MM.1S (cell line): ENCODE measurements at regions not wholly inside any gene's neighbourhood (a gene's known extent, or its start where the extent isn't known, plus 50 kb on each side); places are given as distances from the start of the nearest gene placed in this dataset.

Experiments used
- DNase-seq: peaks from one replicate; pipeline ENCODE4 v3.0.0-alpha.2; 2015
- H2AFZ ChIP-seq: fragments of 300-600 bp; sonication (generic); 2 replicates; pipeline ENCODE4 v1.6.0; 2016; ENCODE audit warnings: antibody characterized with exemption, low read length
- H3F3A ChIP-seq: fragments of 300-600 bp; sonication (generic); 2 replicates; pipeline ENCODE4 v1.6.1; 2016; ENCODE audit warnings: mild to moderate bottlenecking, antibody characterized with exemption, low read length, moderate library complexity, mixed read lengths; ENCODE audit not compliant: insufficient read depth
- H3K27ac ChIP-seq: fragments of 300-600 bp; sonication (generic); 2 replicates; pipeline ENCODE4 v1.5.1; 2016; ENCODE audit warnings: mild to moderate bottlenecking, low read length
- H3K27me3 ChIP-seq: fragments of 300-600 bp; sonication (generic); replicated peaks from 2 replicates; pipeline ENCODE4 v1.6.0; 2016; ENCODE audit warnings: low read length; ENCODE audit not compliant: insufficient read depth
- H3K36me3 ChIP-seq: fragments of 300-600 bp; sonication (generic); replicated peaks from 2 replicates; pipeline ENCODE4 v1.6.1; 2016; ENCODE audit warnings: mild to moderate bottlenecking, low read length, mixed read lengths; ENCODE audit not compliant: insufficient read depth
- H3K4me1 ChIP-seq: fragments of 300-600 bp; sonication (generic); 2 replicates; pipeline ENCODE4 v1.6.1; 2016; ENCODE audit warnings: low read length, mixed read lengths
- H3K4me2 ChIP-seq: fragments of 300-600 bp; sonication (generic); 2 replicates; pipeline ENCODE4 v1.6.0; 2016; ENCODE audit warnings: low read depth, low read length
- H3K4me3 ChIP-seq: fragments of 300-600 bp; sonication (generic); 2 replicates; pipeline ENCODE4 v1.5.1; 2016; ENCODE audit warnings: low read length, mixed read lengths
- H3K79me2 ChIP-seq: fragments of 300-600 bp; sonication (generic); 2 replicates; pipeline ENCODE4 v1.6.1; 2016; ENCODE audit warnings: mixed run types, low read length, mixed read lengths
- H3K9ac ChIP-seq: fragments of 300-600 bp; sonication (generic); 2 replicates; pipeline ENCODE4 v1.6.1; 2016; ENCODE audit warnings: low read length, mixed read lengths
- H3K9me2 ChIP-seq: fragments of 300-600 bp; sonication (generic); replicated peaks from 2 replicates; pipeline ENCODE4 v1.6.1; 2016; ENCODE audit warnings: mild to moderate bottlenecking, low read length, mixed read lengths; ENCODE audit not compliant: insufficient read depth
- H3K9me3 ChIP-seq: fragments of 300-600 bp; sonication (generic); replicated peaks from 2 replicates; pipeline ENCODE4 v1.6.1; 2016; ENCODE audit warnings: mild to moderate bottlenecking, low read length, mixed read lengths; ENCODE audit not compliant: insufficient read depth
- H4K20me1 ChIP-seq: fragments of 300-600 bp; sonication (generic); 2 replicates; pipeline ENCODE4 v1.6.1; 2016; ENCODE audit warnings: mild to moderate bottlenecking, low read length, moderate library complexity, mixed read lengths; ENCODE audit not compliant: insufficient read depth
- CTCF ChIP-seq: fragments of 300-600 bp; sonication (generic); IDR thresholded peaks from 2 replicates; pipeline ENCODE4 v1.5.1; 2016; ENCODE audit warnings: antibody characterized with exemption, low read length, mixed read lengths
- EZH2 ChIP-seq: fragments of 300-600 bp; sonication (generic); optimal IDR thresholded peaks from 2 replicates; pipeline ENCODE3; 2017; ENCODE audit warnings: low read depth, mild to moderate bottlenecking, antibody characterized with exemption, low read length, mixed read lengths
- EZH2phosphoT487 ChIP-seq: fragments of 300-600 bp; sonication (generic); IDR thresholded peaks from 2 replicates; pipeline ENCODE4 v1.6.1; 2018; ENCODE audit warnings: antibody characterized with exemption, low read length

- Histone ChIP-seq H3K4me1 (no peaks in the 10 kb centered on the region), H3K79me2 (no peaks in the 10 kb centered on the region), H3K9ac (no peak overlapping the region), H4K20me1 (no peaks in the 10 kb centered on the region), H3K36me3 (no peaks in the 10 kb centered on the region), H3F3A (no peaks in the 10 kb centered on the region), H3K27me3 (no peaks in the 10 kb centered on the region), H3K27ac (no peak overlapping the region), H2AFZ (no peak overlapping the region), H3K4me2 (no peak overlapping the region), H3K9me3 (no peaks in the 10 kb centered on the region), H3K4me3 (no peak overlapping the region), H3K9me2 (no peaks in the 10 kb centered on the region)
- DNase-seq, result no peak
- TF ChIP-seq CTCF, result no peak
- no peak for TF ChIP-seq EZH2
- no peak for TF ChIP-seq EZH2phosphoT487
Observed at GRCh38 chr12:115700081-115700480, 577.4 kb downstream of the MED13L start.

GRCh38 chr12:115698257-115698656 lies 579.2 kb downstream of the MED13L start:
- TF ChIP-seq EZH2 (no peak), EZH2phosphoT487 (no peak)
- no peaks in the 10 kb centered on the region for H3F3A ChIP-seq
- no peak overlapping the region for H3K9ac ChIP-seq
- H3K27me3 ChIP-seq, result no peaks in the 10 kb centered on the region
- no peak overlapping the region for H2AFZ ChIP-seq
- H4K20me1 ChIP-seq, result no peaks in the 10 kb centered on the region
- H3K79me2 ChIP-seq, result no peaks in the 10 kb centered on the region
- no peaks in the 10 kb centered on the region for H3K9me3 ChIP-seq
- H3K4me1 ChIP-seq, result no peaks in the 10 kb centered on the region
- H3K27ac ChIP-seq, result no peak overlapping the region
- H3K9me2 ChIP-seq, result no peaks in the 10 kb centered on the region
- DNase-seq, result no peak
- no peak overlapping the region for H3K4me2 ChIP-seq
- H3K36me3 ChIP-seq, result no peaks in the 10 kb centered on the region
- no peak overlapping the region for H3K4me3 ChIP-seq

GRCh38 chr12:115697340-115697739 lies 580.2 kb downstream of the MED13L start:
- Histone ChIP-seq H3K27me3 (no peaks in the 10 kb centered on the region), H3K9me2 (no peaks in the 10 kb centered on the region), H3K9me3 (no peaks in the 10 kb centered on the region), H3K36me3 (no peaks in the 10 kb centered on the region), H2AFZ (no peak overlapping the region), H4K20me1 (no peaks in the 10 kb centered on the region), H3K4me3 (no peak overlapping the region), H3F3A (no peaks in the 10 kb centered on the region), H3K4me2 (no peak overlapping the region), H3K4me1 (no peaks in the 10 kb centered on the region), H3K27ac (no peak overlapping the region), H3K79me2 (no peaks in the 10 kb centered on the region), H3K9ac (no peak overlapping the region)
- TF ChIP-seq EZH2 (no peak), CTCF (no peak), EZH2phosphoT487 (no peak)
- DNase-seq, result no peak

GRCh38 chr12:115694564-115694963 lies 582.9 kb downstream of the MED13L start:
- no peaks in the 10 kb centered on the region for H3F3A ChIP-seq
- H2AFZ ChIP-seq, result no peak overlapping the region
- no peaks in the 10 kb centered on the region for H3K79me2 ChIP-seq
- no peaks in the 10 kb centered on the region for H3K9me3 ChIP-seq
- no peak for DNase-seq
- TF ChIP-seq EZH2phosphoT487, result no peak
- no peak for TF ChIP-seq CTCF
- no peak for TF ChIP-seq EZH2
- no peak overlapping the region for H3K9ac ChIP-seq
- H3K36me3 ChIP-seq, result no peaks in the 10 kb centered on the region
- no peak overlapping the region for H3K27ac ChIP-seq
- no peak overlapping the region for H3K4me2 ChIP-seq
- H3K4me1 ChIP-seq, result no peaks in the 10 kb centered on the region
- no peaks in the 10 kb centered on the region for H3K27me3 ChIP-seq
- H3K9me2 ChIP-seq, result no peaks in the 10 kb centered on the region
- no peak overlapping the region for H3K4me3 ChIP-seq
- H4K20me1 ChIP-seq, result no peaks in the 10 kb centered on the region
